ENCODE measurements at regions not wholly inside any gene's neighbourhood (a gene's known extent, or its start where the extent isn't known, plus 50 kb on each side); places are given as distances from the start of the nearest gene placed in this dataset.

GRCh38 chr10:118908557-118909256 is 120.8 kb upstream of the NANOS1 start:
- Mint-ChIP-seq H3K36me3 (ENCODE audit: low read depth) (no peaks in the 10 kb centered on the region), H3K4me1 (ENCODE audit: low read depth) (no peaks in the 10 kb centered on the region), H3K27me3 (peaks cover 4% of the 10 kb centered on the region), H3K9me3 (no peaks in the 10 kb centered on the region), H3K27ac (no peak overlapping the region), H3K4me3 (no peak overlapping the region)
- ChIA-PET POLR2A (no interaction called here), CTCF (no interaction called here)
- DNase-seq (no peak), ATAC-seq (no peak)
- intact Hi-C loops (cut with micrococcal nuclease): no loop called here
- no peak for TF ChIP-seq CTCF (IDR thresholded peaks at IDR 0.05)

- Mint-ChIP-seq H3K4me3 (no peak overlapping the region), H3K27ac (no peak overlapping the region)
Measured at GRCh38 chr10:118910702-118911101, 118.8 kb upstream of the NANOS1 start.

GRCh38 chr10:118911363-118911762 is 118.2 kb upstream of the NANOS1 start:
- no peaks in the 10 kb centered on the region for H3K9me3 Mint-ChIP-seq
- intact Hi-C loops (cut with micrococcal nuclease): no loop called here
- H3K27me3 Mint-ChIP-seq: peaks cover 4% of the 10 kb centered on the region
- no peaks in the 10 kb centered on the region for H3K36me3 Mint-ChIP-seq (ENCODE audit: low read depth)
- DNase-seq: no peak
- CTCF ChIA-PET: no interaction called here
- H3K27ac Mint-ChIP-seq: no peak overlapping the region
- POLR2A ChIA-PET: no interaction called here
- no peak overlapping the region for H3K4me3 Mint-ChIP-seq
- H3K4me1 Mint-ChIP-seq (ENCODE audit: low read depth): no peaks in the 10 kb centered on the region
- TF ChIP-seq CTCF (IDR thresholded peaks at IDR 0.05): no peak
- no peak for ATAC-seq

More at GRCh38 chr10:118910702-118911101, 118.8 kb upstream of the NANOS1 start:
- no peaks in the 10 kb centered on the region for H3K9me3 Mint-ChIP-seq
- no peak for DNase-seq
- no peaks in the 10 kb centered on the region for H3K36me3 Mint-ChIP-seq (ENCODE audit: low read depth)
- ChIA-PET POLR2A (no interaction called here), CTCF (no interaction called here)
- H3K4me1 Mint-ChIP-seq (ENCODE audit: low read depth): no peaks in the 10 kb centered on the region
- ATAC-seq: no peak
- intact Hi-C loops (cut with micrococcal nuclease): no loop called here
- no peak for TF ChIP-seq CTCF (IDR thresholded peaks at IDR 0.05)
- peaks cover 4% of the 10 kb centered on the region for H3K27me3 Mint-ChIP-seq

- TF ChIP-seq CTCF (IDR thresholded peaks at IDR 0.05): no peak
- no peaks in the 10 kb centered on the region for H3K36me3 Mint-ChIP-seq (ENCODE audit: low read depth)
- ATAC-seq (no peak), DNase-seq (no peak)
- POLR2A ChIA-PET: no interaction called here
- no peak overlapping the region for H3K27ac Mint-ChIP-seq
- intact Hi-C loops (cut with micrococcal nuclease): no loop called here
- H3K27me3 Mint-ChIP-seq: peaks cover 4% of the 10 kb centered on the region
- CTCF ChIA-PET: no interaction called here
- no peak overlapping the region for H3K4me3 Mint-ChIP-seq
- H3K9me3 Mint-ChIP-seq: no peaks in the 10 kb centered on the region
- H3K4me1 Mint-ChIP-seq (ENCODE audit: low read depth): no peaks in the 10 kb centered on the region
Measured at GRCh38 chr10:118912961-118913600, 116.4 kb upstream of the NANOS1 start.

GRCh38 chr10:118913825-118914224 is 115.7 kb upstream of the NANOS1 start:
- TF ChIP-seq CTCF (IDR thresholded peaks at IDR 0.05): no peak
- CTCF ChIA-PET: no interaction called here
- no peaks in the 10 kb centered on the region for H3K36me3 Mint-ChIP-seq (ENCODE audit: low read depth)
- H3K27ac Mint-ChIP-seq: no peak overlapping the region
- no peak for ATAC-seq
- H3K9me3 Mint-ChIP-seq: no peaks in the 10 kb centered on the region
- no peak overlapping the region for H3K4me3 Mint-ChIP-seq
- H3K4me1 Mint-ChIP-seq (ENCODE audit: low read depth): no peaks in the 10 kb centered on the region
- POLR2A ChIA-PET: no interaction called here
- intact Hi-C loops (cut with micrococcal nuclease): no loop called here
- DNase-seq: no peak
- H3K27me3 Mint-ChIP-seq: peaks cover 4% of the 10 kb centered on the region
